CD4-positive, alpha-beta T cell treated with Interleukin-6 for 4 hours (primary cell): ENCODE measurements at regions not wholly inside any gene's neighbourhood (a gene's known extent, or its start where the extent isn't known, plus 50 kb on each side); places are given as distances from the start of the nearest gene placed in this dataset.
"Not testable (repeated sequence)": the region's sequence is repeated elsewhere in the genome, so short reads cannot be mapped to it uniquely, and the experiment has no call there.

Source experiments
- DNase-seq: peaks from one replicate; pipeline ENCODE4 v3.0.0-alpha.2; 2020; ENCODE audit warnings: mixed read lengths

DNA sequence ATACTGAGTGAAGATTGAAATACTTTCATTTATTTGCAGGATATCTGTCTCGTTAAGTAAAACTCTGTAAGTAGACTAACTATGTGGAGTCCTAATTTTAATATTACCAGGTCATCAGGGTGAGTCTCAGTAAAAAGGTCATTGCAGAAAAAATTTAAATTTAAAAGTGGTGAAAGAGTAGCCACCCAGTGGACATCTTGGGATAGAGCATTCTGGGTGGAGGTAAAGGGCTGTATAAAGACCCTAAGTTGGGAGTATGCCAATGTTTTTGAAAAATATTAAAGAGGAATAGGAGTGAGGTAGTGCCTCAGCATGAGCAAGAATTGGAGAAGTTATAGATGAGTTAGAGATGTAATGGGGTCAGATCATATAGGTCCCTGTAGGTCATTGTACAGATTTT is 145.5 kb downstream of the HMHB1 start:
- DNase-seq = no peak

DNA sequence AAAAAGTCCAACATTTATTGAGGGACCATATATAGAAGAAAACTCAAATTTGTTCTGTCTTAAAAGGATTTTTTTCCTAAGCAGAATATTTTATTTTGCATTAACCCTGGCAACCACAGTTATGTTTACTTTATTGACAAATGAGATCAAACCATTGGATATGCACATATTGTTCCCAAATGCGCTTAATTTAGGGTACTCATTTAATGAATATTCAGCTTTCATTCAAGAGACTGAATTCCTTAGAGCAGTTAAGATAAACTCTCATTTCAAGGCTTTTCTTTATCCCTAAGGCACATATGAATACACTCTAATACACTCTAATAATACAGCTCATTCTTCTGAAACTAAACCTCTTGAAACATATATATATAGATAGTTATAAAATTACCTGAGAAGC is 150.2 kb downstream of the HMHB1 start:
- no peak for DNase-seq

- no peak for DNase-seq
These were observed 153.0 kb downstream of the HMHB1 start for GRCh38 chr5:143964919-143965318.

DNA sequence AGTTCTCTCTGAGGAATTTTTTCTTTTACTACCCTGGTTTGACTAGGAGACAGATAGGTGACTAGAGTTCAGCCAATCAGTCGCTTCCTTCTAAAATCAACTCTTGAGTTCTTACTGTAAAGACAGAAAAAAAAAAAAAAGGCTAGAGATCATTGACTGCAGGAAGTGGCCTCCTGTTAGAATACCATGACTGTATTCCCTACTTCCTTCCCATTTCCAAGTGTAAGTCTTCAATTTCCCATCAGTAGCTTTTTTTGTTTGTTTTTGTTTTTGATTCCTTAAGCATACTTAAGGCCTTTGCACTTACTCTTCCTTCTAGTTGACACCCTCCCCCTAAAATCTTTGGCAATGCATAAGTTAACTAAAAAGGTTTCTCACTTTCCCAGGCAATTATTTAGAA is 154.3 kb downstream of the HMHB1 start:
- DNase-seq = no peak

GRCh38 chr5:143968071-143968878 is 156.3 kb downstream of the HMHB1 start:
- no peak for DNase-seq

GRCh38 chr5:143970159-143970558 is 158.2 kb downstream of the HMHB1 start:
- DNase-seq = no peak

DNA sequence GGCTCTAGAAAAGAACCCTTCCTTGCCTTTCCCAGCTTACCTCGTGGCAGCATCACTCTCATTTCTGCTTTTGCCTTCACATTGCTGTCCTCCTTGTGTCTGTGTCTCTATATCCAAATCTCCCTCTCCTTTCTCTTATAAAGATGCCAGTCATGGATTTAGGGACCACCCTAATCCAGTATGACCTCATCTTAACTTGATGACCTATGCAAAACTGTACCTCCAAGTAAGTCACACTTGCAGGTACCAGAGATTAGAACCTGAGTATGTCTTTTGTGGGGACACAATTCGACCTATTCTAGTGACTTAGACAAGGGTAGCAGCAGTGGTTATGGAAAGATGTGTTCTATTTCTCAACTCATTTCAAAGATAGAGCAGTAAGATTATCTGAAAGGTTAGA is 160.1 kb downstream of the HMHB1 start:
- no peak for DNase-seq

DNA sequence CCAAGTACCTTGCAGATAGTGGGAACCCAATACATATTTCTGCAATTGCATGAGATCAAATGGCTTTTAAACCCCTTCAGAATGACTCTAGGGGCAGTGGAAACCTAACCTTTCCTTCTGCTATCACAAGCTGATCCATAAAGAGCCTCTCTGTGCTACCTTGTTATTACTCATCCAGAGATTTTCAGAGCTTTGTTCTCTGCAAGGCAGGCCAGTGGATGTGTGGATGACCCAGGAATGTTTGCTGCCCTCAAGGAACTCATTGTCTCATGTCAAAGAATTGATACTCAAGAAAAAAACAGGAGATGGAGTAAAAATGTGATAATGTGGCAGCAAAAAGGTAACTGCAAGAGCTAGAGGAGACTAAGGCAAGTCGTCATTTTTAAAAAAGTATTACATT is 164.1 kb downstream of the HMHB1 start:
- no peak for DNase-seq

DNA sequence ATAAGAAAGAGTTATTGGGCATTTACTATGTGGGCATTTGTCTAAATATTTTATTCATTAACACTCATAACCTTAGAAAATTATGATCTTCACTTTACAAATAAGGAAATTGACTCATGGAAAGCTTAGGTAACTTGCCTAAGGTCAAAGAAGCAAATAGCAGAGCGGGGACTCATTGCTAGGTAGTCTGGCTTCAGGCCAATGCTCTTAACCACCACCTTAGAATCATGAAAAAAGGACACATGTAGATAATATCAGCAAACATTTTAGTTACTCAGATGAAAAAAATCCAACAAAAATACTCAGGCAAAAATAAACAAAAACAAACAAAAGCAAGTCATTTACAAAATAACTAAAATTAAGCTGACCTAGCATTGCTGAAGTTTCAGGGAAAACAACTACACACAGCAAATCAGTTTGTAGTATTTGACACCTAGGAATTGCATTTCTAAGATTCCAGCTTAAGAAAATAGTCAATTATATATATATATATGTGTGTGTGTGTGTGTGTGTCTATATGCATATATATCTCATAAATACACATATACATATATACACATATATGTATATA is 166.0 kb downstream of the HMHB1 start:
- no peak for DNase-seq

GRCh38 chr5:143979044-143979690 is 167.2 kb downstream of the HMHB1 start:
- no peak for DNase-seq

- no peak for DNase-seq
These were observed 168.5 kb downstream of the HMHB1 start for GRCh38 chr5:143980506-143980905.

DNA sequence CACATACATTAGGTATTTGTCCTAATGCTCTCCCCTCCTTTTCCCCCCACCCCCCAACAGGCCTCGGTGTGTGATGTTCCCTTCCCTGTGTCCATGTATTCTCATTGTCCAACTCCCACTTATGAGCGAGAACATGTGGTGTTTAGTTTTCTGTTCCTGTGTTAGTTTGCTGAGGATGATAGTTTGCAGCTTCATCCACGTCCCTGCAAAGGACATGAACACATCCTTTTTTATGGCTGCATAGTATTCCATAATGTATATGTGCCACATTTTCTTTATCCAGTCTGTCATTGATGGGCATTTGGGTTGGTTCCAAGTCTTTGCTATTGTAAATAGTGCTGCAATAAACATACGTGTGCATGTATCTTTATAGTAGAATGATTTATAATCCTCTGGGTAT is 171.0 kb downstream of the HMHB1 start:
- not testable (repeated sequence) for DNase-seq

GRCh38 chr5:143985832-143986515 is 174.0 kb downstream of the HMHB1 start:
- DNase-seq = no peak

GRCh38 chr5:143986516-143987212 is 174.7 kb downstream of the HMHB1 start:
- DNase-seq = no peak

DNA sequence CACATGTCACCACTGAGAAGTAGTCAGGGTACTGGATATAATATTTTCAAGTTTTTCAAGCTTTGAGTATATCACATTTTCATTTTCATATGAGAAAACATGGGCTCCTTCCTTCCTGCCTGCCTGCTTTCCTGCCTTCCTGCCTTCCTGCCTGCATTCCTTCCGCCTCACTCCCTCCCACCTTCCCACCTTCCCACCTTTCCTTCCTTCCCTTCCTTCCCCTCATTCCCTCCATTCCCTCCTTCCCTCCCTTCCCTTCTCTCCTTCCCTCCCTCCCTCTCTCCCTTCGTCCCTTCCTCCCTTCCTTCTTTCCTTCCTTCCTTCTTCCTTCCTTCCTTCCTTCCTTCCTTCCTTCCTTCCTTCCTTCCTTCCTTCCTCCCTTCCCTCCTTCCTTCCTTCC is 175.3 kb downstream of the HMHB1 start:
- no peak for DNase-seq

DNA sequence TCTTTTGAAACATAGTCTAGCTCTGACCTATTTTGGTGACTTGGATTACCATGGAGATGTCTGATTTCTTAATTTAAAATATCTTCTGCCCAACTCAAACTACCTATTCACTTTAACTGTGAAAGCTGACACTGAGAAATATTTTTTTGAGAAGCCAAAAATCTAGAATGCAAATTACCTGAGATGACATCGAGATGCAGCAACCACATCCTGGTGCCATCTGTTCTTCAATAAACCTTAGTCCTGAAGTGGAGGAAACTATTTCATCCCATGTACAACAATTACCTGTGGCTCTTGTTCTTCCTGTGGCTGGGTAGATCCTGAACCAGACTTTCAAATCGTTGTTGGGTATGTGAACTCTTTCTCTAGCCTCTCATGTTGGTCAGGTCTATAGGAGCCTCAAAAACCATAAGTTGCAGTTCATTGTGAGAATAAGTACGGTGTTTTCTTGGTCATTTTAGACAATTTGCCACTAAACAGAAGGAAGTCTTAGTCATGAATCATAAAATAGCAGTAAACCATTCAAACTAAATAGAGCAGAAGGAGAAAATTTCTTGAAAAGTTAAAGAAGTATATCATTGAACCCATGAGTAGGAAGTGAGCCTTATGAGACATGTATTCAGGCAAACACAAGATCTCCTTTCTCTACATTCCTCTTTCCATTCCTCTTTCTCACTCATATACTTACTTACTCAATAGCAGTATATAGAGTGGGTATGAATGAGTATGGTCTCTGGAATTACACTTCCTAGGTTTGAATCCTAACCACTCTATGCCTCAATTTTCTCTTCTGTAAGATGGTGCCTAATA is 176.0 kb downstream of the HMHB1 start:
- no peak for DNase-seq

- no peak for DNase-seq
These were observed 178.0 kb downstream of the YIPF5 start for GRCh38 chr5:143992496-143992895.

GRCh38 chr5:144002876-144003275 is 167.6 kb downstream of the YIPF5 start:
- no peak for DNase-seq

DNA sequence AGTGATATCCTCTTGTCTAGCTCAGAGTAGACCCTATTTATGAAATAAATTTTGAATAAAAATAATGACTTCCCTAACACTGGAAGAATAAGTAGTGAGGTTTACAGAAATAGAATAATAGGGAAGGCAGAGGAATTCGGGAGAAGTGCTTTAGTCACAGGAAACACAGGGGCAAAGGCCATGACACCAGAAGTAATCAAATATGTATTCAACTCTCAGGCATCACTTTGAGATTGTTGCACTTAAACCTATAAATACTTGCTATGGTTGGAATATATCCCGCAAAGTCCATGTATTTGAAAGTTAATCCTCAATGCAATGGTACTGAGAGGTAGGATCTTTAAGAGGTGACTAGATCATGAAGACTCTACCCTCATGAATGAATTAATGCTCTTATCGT is 166.8 kb downstream of the YIPF5 start:
- no peak for DNase-seq

DNA sequence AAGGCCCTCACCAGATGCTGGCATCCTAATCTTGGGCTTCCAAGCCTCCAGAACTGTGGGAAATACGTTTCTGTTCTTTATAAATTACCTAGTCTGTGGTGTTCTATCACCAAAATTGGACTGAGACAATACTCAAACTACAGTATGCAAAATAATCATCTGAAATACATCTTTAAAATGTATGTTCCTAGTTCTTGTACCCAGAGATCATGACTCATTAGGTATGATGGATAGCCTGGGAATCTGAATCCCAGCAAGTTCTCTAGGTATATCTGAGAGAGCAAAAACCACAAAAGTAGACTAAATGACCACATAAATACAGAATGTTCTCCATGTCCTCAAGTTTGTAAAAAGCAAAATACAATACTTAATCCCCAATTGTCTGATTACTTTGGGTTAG is 166.3 kb downstream of the YIPF5 start:
- DNase-seq = no peak

GRCh38 chr5:144004751-144005150 is 165.7 kb downstream of the YIPF5 start:
- no peak for DNase-seq

DNA sequence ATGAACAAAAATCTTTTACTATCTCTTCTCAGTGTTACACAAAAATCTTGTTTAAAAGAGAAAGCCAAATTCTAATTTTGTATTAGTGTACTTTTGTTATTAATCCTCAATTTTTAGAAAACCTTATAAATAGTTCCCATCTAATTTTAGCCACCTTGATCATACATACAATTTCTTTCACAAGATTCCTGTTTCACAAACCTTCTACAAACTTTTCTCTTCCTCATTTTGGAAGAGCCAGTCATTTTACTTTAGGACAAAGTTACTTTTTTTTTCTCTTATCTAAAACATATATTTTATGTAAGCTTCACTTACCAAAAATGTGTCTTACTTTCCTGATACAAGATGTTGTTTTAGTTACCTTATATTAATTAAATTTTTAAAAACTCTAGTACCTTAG is 161.3 kb downstream of the YIPF5 start:
- no peak for DNase-seq
